GM21825 (cell line): ENCODE measurements at regions not wholly inside any gene's neighbourhood (a gene's known extent, or its start where the extent isn't known, plus 50 kb on each side); places are given as distances from the start of the nearest gene placed in this dataset.

Source experiments
- ATAC-seq: cut with Tn5 transposase; IDR thresholded peaks from one replicate; pipeline ENCODE4 v1.9.1; 2021; ENCODE audit warnings: mild to moderate bottlenecking, moderate library complexity; ENCODE audit not compliant: unreplicated experiment

DNA sequence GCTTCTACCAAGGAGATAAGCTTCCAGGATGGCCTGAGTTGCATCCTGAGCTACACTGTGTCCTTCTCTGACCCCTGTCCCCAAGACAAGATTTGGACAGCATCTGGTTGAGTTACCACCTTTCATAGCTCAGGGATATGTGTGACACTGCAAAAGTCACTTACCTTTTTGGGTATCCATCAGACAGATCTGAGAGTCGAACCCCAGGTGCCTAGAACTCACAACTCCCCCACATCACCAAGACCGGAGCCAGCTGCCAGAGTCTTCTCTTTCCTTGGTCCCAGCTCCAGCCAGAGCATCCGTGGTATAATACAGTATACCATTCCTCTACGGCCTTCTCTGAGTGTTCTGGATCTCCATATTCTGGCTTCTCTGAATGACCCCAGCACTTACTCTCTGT, 133.0 kb downstream of the CD83 start:
- no peak for ATAC-seq

DNA sequence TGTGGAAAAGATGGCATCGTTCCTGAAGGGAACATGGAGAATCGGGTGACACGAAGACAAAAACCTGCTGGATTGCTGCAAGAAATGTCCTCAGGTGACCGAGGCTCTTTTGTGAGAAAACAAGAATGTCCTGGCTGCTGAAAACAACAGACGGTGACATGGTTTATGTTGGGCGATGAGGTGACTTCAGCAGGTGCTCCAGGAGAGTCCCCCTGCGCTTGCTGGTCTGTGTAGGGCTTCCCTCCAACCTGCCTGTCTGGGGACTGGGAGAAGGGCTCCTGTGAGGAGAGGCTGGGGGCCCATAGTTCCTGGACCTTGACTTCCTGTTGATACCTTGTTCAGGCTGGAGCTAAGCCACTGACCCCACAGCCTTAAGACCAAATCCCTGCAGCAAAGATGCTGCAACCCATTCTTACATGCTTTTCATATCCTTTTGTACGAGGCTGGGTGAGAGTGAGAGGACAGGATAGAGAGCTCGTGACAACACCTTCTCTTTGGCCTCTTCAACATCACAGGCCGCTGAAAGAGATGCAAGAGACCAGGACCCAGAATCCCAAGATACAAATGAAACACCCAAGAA, 134.8 kb downstream of the CD83 start:
- ATAC-seq, result no peak

DNA sequence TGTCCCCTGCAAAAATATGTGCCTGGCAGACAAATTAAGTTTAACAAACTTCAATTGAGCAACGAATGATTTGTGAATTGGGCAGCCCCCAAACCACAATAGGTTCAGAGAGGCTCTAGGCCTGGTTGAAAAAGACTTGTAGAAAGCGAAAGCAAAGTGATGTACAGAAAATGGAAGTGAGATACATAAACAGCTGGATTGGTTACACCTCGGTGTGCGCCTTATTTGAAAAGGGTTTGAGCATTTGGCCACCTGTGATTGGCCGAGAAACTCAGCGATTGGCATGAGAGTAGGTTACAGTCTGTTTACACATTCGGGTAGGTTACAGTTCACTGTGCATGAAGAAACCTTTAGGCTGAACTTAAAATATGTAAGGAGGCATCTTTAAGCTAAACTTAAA, 136.9 kb downstream of the CD83 start:
- ATAC-seq, result peak; percentile 92

DNA sequence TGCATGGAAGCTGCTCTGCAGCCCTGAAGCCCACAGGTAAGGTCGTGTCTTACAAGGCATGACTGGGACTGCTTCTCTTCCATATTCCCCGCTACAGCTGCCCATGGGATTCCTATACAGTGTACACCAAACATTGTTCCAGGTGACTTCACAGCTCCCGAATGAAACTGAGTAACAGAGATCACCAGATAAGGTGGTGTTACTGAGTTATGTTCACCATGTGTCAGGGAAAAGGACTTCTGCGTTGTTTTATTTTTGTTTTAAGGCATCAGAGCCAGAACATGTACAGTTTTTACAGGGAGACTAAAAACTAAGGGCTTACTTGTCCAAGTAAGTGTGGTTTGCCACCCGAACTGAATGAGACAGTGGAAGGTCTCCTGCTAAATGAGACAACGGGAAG, 138.3 kb downstream of the CD83 start:
- no peak for ATAC-seq

DNA sequence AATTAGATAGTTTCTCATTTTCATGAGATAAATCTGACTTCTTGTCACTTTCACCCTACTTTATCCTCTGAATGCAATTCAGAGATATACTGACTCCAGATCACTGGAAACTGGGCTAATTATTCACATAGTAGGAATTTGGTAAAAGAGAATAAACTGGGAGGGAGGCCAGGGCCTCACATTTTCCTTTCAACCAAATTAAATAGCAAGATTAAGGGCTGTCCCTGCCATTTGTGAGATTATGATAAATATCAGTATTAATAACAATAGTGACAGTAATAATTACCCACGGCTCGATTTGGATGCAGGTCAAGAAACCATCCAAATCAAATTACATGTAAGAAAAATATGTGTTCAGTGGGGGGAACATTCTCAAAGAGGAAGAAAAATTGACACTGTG, 140.5 kb downstream of the CD83 start:
- ATAC-seq, result no peak

DNA sequence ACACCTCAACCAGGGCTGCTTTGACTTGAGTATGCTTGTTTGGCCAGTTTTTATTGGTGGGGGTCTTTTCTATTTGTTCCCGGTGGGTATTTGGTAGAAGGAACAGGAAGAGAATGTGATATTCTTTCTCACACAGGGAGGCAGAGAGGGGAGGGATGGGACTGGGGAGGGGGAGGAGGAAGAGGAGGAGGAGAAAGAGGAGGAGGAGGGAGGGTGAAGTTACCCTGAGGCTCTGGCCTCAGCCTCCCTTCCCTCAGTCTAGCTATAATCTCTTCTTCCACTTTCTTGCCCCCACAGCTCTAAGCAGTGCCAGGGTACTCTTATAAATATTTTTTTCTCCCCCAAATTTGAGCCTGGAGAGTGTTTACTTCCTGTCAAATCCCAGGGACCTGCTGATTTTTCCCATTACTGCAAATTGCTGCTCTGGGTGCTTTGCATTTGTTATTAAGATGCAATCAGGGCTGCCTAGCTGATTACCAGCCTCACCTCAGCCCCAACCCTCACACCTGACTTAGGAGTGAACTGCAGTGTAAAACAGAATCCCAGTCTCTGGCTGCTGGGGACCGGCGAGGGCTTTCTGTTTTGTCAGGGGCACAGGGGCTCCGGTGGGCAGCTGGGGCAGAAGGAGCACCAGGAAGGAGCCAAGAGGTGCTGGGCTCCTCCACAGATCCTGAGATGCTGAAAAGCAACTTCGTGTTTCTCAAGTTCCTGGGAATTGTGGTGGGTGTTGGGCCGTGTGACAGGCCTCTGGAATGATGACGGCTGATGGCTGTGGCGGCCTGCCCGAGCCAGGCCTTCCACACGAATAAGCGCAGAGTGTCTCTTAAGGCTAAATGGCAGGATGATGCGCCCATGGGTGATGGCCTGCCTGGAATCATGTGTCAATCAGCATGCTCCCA, 141.4 kb downstream of the CD83 start:
- ATAC-seq, result no peak

DNA sequence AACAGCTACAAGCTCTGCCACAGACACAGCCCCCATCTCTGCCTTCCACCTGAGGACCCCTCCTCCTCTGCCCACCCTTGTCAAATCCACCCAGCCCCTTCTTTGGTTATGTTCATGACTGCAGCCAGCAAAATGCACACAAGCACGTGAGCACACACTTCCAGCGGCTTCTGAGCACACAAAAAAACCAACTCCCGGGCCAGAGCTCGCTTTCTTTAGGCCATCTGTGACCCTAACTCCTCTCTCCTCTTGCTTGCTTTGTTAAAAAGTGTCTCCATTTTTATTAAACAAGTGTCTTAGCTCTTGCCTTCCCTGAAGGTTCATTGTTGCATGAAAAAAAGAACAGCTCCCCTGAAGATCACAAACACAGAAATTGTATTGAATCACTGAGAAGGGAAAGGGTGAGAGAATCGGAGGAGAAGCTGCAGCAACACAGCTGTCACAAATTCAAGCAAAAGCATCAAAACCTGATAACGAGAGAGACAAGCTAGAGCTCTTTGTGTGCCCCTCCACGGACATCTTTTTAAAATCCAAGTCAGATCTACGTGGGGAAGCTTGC, 142.1 kb downstream of the CD83 start:
- no peak for ATAC-seq

DNA sequence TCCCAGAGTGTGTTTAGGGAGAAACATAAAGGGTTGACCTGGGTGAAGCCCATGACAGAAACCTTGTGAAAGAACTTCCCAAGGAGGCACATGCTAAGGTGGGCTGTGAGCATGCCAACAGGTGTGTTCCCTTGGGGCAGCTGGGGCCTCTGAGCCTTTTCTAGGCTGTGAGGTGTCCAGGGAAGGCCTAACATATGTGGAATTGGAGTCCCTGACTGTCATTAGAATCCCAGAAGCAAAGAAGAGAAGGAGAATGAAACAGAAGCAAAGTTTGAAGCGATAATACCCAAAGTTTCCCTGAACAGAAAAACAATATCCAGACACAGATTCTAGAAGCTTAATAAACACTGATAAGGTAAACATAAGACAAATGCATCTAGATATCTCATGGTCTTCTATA, 143.3 kb downstream of the CD83 start:
- no peak for ATAC-seq

DNA sequence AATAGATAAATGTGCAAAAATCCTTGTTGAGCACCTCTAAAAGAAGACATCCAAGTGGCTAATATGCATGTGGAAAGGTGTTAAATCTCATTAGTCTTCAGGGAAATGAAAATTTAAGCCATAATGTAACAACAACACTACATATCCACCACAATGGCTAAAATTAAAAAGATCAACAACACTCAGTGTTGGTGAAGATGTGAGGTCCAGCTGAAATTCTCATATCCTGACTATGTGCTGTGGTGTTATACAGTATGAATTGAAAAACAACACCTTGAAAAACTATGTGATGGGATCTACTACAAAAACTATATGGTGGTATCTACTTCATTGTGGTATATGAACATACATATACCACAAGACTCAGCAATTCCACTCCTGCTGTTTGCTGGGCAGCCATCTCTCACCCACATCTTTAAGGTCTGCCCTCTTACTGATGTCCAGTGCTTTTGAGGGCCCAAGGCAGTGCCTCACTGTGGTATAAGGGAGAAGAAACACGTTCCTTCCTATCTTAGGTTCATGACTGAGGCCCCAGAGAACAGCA, 146.4 kb downstream of the CD83 start:
- ATAC-seq, result no peak

DNA sequence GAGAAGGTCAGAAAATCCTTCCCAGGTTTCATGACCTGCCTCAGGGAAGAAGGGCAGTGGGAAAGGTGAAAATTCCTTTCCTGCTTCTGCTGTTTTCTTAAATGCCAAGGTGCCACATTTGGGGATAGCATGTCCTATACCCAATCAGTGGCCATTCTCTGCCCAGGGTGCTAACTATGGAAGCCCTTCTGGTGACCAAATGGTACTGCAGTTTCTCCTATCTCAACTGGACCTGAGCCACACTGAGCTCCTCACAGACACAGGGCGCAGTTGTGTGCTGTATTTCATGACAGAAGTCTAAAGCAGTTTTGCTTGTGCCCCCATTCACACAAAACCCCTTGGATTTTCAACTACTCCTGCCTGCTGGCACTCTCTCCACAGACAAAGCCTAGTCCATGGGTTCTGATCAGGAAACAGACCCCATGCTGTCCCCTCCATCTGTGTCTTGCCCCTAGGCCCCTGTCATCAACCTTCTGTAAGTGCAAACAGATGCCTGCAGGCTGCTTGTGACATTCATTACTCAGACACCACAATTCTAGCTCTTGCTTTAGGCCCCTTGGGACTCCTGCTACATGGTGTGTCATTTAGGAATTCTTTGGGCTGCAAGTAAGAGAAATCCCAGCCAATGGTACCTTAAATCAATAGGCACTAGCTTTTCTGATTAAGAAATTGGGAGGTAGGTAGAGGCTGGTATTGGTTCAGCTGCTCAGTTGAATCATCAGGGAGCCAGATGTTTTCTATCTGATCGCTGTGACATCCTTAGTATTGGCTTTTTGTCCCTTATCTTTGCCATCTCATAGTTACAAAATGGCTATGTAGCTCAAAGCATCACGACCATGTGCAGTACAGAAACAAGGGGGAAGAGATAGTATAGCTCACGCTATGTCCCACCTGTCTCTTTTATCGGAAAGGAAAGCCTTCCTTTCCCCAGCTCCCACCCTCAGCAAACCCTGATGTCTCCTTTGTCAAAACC, 147.8 kb downstream of the CD83 start:
- no peak for ATAC-seq

DNA sequence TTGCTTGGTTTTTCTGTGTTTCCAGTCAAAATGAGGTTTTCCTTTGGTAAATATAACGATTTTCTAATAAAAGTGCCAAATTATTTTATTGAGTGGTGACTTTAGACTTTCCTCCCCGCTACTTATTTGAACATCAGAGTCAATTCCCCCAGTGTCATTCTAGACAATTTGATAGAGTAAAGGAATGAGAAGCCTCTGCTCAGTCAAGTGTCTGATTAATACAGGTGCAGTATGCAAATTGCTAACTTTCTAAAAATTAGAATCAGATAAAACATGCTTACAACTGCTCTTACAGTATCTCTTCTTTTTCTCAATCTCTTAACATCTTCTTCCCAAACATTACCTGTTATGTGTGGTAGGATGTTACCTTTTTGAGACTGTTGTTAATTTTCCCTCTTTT, 148.7 kb downstream of the CD83 start:
- ATAC-seq, result no peak

DNA sequence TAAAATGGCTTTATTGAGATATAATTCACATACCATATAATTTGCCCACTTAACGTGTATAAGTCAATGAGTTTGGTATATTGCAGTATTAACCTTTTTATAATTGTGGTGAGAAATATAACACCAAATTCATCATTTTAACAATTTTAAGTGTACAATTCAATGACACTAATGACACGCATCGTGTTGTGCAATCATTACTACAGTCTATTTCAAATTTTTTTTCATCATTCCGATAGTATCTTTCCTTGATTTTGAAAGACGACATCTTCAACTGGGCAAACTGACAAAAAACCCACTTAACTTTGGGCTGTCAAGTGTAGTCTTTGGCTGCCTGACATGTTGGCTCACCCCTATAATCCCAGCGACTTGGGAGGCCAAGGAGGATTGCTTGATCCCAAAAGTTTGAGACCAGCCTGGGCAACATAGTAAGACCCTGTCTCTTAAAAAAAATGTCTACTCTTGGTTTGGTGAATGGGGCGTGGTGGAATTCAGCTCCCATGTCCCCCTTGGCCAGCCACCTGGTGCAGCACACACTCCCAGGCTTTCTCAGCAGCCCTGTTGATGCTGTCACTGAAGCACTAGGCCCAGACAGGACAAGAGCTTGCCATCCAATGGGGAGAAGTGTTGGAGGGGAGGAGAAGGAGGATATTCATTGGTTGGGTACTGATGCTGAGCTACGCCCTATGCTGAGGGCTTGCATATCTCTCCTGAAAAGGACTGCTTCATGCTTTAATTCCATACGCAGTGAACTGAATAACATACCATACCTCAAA, 150.5 kb downstream of the CD83 start:
- no peak for ATAC-seq

DNA sequence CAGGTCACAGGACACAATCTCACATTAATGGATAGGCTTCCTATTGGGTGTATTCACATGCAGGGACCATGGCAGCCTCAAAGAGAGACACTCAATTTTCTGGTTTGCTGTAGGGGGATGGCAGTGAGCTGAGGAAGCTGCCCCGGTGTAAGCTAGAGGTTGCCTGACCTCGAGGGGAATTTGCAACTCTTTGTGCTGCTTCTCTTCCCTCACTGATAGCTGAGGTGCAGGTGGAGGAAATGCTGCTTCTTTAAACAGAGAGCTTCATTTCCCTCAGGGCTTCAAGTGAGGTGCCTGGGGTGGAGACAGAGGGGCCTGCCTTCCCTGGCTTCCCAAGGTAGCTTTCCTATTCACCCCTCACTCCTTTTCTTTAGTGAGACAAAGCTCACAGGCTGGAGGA, 151.9 kb downstream of the CD83 start:
- ATAC-seq, result no peak

DNA sequence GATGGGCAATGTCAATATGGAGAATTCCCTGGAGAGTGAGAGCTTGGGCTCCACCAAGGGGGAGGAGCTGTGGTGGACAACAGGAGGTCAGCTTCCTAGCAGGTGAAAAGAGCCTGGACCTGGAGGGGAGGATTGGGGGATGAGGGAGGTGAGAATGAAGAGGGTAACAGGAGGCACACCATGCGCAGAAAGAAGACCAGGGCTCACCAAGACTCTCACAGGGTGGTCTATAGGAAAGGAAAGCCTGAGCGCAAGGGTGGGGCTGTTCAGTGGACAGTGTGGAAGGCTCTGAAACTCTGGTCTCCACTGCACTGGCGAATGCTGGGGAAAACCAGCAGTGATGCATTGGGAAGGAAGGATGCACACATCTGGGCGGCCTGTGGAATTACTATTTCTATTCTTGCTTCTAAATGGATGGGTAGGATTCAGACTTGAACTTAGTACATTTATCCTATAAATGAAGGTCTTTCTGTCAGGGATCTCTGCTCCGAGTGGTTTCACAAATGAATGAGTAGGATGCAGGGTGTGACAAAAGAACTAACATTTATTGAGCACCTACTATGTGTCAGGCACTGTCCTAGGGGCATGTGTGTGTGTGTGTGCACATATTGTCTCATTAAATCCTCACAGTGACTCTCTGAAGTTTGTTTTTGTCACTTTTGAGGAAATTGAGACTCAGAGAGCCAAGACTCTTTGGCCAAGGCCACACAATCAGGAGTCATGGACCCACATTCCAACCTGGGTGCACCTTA, 152.7 kb downstream of the CD83 start:
- ATAC-seq, result no peak

DNA sequence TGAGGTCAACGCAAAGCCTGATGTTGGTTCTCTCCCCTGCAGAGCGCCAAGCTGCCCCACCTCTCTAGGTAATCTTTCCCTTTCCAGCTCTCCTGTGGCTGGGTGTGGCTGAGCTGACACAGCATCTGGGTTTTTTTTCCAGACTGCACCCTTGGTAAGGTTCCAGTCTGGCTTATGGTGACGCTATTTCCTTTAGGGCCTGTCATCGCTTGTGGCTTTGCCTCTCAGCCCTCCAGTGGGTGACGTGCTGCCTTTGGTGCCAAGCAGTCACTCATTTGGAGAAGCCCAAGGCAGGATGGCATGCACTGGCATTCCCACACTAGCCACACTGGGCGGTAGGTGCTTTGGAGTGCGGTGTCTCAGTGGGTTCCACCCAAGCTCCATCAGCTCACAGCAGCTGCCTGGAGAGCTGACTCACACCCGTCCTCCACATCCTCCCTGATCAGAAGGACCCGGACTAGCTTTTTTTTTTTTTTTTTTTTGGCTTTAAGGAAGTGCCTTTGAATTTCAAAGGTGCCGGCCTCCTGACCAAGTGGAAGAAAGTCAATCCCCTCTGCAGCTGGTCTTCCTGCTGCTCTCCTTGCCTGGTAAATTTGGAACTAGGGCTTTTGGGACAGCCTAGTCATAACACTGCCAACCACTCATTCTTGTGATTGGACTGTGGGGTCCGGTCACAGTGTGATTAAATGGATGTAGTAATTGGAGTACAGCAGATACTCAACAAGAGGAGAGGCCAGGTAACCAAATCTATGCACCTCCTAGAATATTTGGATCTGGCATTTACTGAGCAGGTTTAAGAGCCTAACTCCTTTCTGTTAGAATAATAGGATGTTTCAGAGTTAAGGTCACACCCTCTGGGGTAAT, 153.6 kb downstream of the CD83 start:
- no peak for ATAC-seq

DNA sequence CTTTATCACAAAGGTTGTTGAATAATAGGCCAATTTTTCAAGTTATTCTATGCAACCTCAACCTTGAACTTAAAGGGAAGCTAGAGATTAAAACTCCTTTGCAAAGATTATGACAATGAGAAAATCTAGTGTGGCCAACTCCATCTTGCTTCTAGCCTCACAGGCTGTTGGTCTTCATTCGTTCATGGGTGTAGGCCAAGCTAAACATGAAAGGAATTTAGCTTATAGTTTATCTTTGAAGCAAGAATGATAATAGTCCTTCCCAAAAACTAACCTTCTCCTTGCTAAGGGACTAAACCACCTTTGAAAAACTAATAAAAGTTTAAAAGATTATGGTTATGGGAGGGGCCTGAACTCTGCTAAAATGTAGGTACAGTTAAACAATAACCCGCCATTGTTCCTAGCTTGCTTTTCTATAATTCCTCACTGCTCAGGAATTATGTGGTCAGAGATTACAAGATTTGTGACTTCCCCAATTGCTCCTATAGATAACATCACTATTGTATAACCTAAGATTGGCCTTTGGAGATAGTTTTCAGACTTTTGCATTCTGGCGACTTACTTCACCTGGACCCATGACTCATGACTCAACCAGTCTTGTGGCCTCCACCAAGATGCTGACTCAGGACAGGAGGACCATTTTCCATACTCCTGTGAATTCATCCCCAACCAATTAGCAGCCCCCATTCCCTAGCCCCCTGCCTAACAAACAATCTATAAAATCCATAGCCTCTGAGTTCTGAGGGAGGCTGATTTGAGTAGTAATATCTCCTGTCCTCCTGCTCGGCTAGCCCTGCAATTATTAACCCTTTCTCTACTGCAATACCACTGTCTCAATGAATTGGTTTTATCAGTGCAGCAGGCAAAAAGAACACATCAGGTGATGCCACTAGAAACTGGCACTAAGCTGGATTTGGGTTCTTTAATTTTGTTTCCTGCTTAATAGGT, 154.5 kb downstream of the CD83 start:
- ATAC-seq, result no peak

DNA sequence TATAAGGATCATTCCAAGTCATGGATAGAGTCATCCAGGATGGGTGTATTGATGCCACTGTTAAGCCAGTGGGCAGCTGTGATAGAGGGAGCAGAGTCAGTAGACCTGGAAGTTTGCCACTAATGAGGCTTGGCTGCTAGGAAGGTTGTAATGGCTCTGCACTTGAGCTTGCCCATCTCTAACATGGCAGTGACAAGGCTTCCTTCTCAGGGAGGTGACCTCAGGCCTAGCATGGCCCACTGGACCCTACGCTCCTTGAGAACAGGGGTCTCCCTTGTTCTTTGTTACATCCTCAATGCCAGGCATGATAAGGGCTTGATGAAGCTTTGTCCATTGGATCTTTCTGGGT, 155.1 kb downstream of the CD83 start:
- ATAC-seq, result no peak
